GM21423 (cell line): ENCODE measurements at regions not wholly inside any gene's neighbourhood (a gene's known extent, or its start where the extent isn't known, plus 50 kb on each side); places are given as distances from the start of the nearest gene placed in this dataset.

ENCODE experiments used
- ATAC-seq: cut with Tn5 transposase; IDR thresholded peaks from one replicate; pipeline ENCODE4 v1.9.1; 2021; ENCODE audit warnings: mild to moderate bottlenecking, moderate library complexity; ENCODE audit not compliant: unreplicated experiment

DNA sequence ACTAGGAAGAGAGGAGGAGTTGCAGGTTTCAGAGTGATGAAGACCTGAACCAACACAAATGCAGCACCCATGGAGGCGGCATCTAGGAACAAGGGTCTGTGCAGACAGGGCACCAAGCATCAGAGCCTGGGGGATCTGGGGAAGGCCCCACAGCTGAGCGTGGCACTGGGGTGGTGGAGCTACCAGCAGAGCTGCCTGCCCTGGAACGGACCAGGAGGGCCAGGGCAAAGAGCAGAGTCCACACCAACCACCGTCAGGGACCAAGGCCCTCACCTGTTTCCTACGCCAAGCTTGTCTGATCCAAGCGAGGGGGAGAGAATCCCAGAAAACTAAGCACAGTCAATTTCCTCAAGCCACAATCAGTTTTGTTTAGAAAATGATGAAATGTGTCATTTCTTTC lies 79.0 kb upstream of the SYT6 start:
- ATAC-seq = no peak

- no peak for ATAC-seq
These were observed 77.6 kb upstream of the SYT6 start for GRCh38 chr1:114231301-114231700.

GRCh38 chr1:114229368-114229767 lies 75.7 kb upstream of the SYT6 start:
- ATAC-seq = no peak

DNA sequence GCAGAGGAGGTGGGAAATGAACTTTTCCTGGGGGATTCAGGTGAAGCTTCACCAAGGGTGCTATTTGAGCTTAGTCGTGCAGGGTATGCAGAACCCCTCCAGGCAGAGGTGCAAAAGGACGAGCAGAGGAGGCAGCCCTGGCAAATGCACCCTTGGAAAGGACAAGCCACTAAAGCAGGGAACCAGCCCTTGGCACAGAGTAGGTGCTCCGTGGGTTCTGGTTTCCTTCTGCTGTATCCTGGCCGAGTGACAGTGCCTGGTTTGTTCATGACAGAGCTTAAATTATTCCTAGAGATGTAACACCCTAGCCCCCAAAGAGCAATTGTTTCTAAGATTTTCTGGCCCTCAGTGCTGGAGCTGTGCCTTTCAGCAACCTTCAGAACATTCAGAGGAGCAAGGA lies 73.4 kb upstream of the SYT6 start:
- no peak for ATAC-seq

DNA sequence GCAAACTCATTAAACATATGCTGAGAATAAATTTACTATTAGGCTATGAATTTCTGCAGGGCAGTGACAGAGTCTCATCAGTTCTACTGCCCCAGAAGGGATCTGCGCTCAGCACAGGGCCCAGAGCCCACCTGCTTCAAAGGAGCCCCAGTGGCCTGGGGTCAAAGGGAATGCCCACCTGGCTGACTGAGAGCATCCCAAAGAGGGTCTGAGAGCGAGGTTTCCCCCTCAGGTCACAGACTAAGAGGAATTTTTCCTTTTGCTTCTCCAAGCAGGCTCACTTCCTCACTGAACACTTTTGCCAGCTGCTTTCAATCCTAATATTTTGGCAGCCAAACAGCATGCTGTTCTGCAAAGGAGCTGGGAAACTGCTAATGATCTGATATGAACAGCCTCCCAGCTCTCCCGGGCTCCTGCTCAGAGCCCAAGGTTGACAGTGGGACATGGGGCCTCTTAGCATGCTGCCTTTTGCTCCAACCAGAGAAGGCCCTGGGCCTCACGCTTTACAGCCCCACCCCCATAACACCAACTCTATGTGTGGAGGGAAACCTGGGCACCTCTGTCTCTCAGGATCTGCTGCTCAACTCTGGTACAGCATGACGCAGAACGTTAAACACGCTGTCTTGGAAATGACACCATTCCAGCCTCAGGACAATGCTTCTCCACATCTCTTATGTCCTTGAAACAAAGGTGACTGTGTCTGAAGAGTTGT lies 70.7 kb upstream of the SYT6 start:
- ATAC-seq = no peak

- ATAC-seq = no peak
These were observed 69.3 kb upstream of the SYT6 start for GRCh38 chr1:114222920-114223319.

- no peak for ATAC-seq
These were observed 65.7 kb upstream of the SYT6 start for GRCh38 chr1:114219172-114219868.

DNA sequence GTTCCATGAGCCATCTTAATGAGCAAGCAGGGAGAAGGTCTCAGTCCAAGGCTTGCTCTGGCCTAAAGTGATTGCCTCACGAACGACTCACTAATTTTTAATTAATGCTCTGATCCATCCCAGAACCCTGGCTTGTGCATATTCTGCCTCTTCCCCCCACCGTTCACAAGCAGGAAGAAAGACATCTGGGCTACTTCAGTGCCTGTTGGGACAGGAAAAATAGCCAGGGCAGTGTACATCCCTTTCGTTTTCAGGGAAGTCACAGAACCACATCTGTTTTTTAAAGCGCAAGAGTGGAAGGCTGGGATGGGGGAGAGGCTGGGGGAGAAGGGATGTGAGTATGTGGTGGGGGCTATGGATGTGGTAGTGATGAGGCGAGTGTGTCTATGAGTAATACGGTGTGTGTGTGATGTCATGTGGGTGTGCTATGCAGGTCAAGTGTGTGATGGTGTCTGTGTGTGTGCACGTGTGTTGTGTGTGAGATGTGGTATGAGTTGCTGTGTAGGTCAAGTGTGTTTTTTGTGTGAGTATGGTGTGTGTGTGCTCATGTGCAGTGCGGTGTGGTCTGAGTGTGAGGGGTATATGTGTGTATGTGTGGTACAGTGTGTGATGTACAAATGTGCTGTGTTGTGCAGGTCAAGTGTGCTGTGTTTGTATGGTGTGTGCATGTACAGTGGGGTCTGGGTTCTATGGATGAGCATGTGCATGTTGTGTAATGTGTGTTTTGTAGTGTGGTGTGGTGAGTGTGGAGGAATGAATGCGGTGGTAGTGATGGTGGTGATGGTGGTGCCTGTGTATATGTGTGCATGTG lies 64.9 kb upstream of the SYT6 start:
- ATAC-seq = no peak

GRCh38 chr1:114216431-114217173 lies 62.9 kb upstream of the SYT6 start:
- no peak for ATAC-seq

GRCh38 chr1:114215436-114215835 lies 61.8 kb upstream of the SYT6 start:
- ATAC-seq = no peak

DNA sequence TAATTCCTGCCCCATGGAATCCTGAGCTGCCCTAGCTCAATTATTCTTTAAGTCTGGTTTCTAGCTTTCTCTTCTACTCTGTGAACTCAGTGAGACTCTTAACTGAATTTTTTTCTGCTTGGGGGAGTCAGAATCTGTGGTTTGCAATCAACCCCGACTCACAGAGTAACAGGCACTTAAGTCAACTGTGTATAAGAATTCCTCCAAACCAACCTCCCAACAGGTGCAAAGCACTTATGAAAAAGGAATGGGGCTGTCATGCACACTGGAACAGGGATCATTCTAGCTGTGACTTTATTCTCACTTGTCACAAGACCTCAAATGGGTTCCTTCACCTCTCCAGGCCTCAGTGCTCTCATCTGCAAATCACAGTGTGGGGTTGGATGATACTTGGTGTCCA lies 60.3 kb upstream of the SYT6 start:
- ATAC-seq = no peak

DNA sequence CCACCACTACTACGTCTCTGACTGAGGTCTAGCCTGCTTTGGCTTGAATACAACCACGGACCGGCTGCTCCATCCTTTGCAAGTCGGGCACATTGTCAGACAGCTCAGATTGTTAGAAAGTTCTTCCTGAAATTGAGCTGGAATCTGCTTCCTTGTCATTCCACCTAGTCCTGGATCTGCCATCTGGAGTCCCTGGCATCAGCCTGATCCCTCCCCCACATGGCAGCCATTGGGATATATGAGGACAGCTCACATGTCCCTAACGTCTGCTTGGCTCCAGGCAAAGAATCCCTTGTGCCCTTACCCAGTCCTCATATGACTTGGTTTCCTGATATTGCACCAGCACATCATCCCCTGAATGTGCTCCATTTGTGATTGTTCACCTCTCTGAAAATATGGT lies 56.3 kb upstream of the SYT6 start:
- no peak for ATAC-seq

DNA sequence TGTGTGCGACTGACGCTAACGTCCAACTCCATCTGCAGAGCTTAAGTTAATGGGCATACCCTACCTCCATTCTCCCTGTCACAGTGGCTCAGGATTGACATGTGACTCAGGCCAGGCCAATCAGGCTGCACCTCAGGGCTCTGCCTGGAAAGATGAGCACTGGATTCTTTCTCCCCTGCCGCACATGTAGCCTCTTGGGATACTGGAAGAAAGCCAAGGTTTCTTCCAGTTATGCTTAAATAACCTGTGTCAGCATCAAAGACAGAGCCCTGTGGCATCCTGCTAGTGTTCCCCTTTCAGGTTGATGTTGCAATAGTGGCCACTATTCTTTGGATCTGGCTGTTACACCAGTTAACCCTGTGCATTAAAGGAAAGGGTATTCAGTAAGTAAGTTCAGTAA lies 55.0 kb upstream of the SYT6 start:
- no peak for ATAC-seq

DNA sequence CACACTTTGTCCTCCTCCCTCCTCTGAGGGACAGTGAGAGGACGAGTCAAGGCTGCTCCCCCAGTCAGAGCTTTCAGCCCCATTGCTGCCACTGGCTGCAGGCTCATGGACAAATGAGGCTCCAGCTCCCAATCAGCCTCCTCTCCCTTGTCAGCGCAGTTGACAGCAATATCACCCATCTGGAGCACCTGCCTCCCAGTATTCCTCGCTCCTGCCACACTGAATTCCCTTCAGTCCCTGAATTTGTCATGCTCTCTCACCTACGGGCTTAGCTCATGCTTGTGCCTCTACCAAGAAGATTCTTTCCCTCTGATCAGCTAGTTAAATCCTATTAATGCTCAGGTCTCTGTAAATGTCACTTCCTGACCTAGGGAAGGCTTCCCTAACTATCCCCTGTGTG lies 54.4 kb upstream of the SYT6 start:
- no peak for ATAC-seq

DNA sequence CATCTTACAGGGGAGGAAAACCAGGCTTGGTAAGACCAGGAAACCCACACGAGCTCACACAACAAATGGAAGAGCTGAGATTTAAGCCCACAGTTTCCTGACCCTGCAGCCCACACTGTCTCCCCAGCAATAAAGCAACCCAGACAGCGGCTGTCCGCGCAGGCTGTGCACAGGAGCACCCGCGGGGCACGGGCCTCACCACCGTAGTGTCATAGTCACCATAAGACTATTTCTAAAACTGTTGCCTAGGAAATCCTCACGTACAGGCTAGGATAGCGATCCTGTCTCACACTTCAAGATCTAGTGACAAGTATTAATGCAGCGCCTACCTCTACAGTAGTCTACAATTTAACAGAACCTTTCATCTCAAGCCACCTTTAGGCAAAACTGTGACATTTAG lies 54.0 kb upstream of the SYT6 start:
- no peak for ATAC-seq

GRCh38 chr1:114206392-114206791 lies 52.7 kb upstream of the SYT6 start:
- ATAC-seq = no peak

- ATAC-seq = no peak
These were observed 50.0 kb upstream of the SYT6 start for GRCh38 chr1:114203595-114204128.
